VCaP (cell line): ENCODE measurements at regions not wholly inside any gene's neighbourhood (a gene's known extent, or its start where the extent isn't known, plus 50 kb on each side); places are given as distances from the start of the nearest gene placed in this dataset.
A peak's percentile ranks its signal among the peaks of the same experiment; 100 is the strongest.
"Not testable (repeated sequence)": the region's sequence is repeated elsewhere in the genome, so short reads cannot be mapped to it uniquely, and the experiment has no call there.

Experiments used
- H3K27ac ChIP-seq: fragments of 450-650 bp; 2 replicates; pipeline ENCODE4 v1.5.1; 2017
- TF ChIP-seq, protein P1 (sequence below): fragments of 450-650 bp; conservative IDR thresholded peaks from 2 replicates; pipeline ENCODE4 v1.5.1; 2017; ENCODE audit warnings: mild to moderate bottlenecking, moderate library complexity

GRCh38 chr4:104930298-104930697 is 216.4 kb upstream of the TET2 start:
- H3K27ac ChIP-seq = no peak overlapping the region

DNA sequence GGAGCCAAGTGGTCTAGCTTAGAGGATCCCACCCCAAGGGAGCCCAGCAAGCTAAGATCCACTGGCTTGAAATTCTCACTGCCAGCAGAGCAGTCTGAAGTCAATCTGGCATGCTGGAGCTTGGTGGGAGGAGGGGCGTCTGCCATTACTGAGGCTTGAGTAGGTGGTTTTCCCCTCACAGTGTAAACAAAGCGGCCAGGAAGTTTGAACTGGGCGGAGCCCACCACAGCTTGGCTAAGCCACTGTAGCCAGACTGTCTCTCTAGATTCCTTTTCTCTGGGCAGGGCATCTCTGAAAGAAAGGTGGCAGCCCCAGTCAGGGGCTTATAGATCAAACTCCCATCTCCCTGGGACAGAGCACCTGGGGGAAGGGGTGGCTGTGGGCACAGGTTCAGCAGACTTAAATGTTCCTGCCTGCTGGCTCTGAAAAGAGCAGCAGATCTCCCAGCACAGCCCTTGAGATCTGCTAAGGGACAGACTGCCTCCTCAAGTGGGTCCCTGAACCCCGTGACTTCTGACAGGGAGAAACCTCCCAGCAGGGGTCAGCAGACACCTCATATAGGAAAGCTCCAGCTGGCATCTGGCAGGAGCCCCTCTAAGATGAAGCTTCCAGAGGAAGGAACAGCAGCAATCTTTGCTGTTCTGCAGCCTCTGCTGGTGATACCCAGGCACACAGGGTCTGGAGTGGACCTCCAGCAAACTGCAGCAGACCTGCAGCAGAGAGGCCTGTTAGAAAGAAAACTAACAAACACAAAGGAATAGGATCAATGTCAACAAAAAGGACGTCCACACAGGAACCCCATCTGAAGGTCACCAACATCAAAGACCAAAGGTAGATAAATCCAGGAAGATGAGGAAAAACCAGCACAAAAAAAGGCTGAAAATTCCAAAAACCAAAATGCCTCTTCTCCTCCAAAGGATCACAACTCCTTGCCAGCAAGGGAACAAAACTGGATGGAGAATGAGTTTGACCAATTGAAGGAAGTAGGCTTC is 215.6 kb upstream of the TET2 start:
- not testable (repeated sequence) for H3K27ac ChIP-seq

More at GRCh38 chr4:104930298-104930697, 216.4 kb upstream of the TET2 start:
- TF ChIP-seq, protein P1, sequence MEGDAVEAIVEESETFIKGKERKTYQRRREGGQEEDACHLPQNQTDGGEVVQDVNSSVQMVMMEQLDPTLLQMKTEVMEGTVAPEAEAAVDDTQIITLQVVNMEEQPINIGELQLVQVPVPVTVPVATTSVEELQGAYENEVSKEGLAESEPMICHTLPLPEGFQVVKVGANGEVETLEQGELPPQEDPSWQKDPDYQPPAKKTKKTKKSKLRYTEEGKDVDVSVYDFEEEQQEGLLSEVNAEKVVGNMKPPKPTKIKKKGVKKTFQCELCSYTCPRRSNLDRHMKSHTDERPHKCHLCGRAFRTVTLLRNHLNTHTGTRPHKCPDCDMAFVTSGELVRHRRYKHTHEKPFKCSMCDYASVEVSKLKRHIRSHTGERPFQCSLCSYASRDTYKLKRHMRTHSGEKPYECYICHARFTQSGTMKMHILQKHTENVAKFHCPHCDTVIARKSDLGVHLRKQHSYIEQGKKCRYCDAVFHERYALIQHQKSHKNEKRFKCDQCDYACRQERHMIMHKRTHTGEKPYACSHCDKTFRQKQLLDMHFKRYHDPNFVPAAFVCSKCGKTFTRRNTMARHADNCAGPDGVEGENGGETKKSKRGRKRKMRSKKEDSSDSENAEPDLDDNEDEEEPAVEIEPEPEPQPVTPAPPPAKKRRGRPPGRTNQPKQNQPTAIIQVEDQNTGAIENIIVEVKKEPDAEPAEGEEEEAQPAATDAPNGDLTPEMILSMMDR = no peak

- H3K27ac ChIP-seq = no peak overlapping the region
- TF ChIP-seq, protein P1 = no peak
Observed at GRCh38 chr4:104938624-104939023, 208.1 kb upstream of the TET2 start.

DNA sequence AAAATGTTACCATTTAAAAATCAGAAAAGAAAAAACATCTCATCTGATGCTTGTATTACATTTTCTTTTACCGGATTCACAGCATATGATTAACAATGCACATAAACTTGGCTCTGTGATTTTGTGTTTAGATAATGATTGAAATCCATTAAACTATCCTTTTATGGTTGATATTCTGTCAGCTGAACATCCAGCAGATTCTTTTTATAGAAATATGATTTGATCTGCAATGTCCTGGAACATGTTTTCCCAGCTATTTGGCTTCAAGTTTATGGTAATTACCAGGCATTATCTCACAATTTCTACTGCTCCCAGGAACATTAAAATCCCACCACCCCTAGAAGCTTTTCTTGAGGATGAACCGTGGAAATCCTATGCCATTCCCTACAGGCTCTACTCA is 205.7 kb upstream of the TET2 start:
- H3K27ac ChIP-seq = peak overlapping the region; percentile 32

DNA sequence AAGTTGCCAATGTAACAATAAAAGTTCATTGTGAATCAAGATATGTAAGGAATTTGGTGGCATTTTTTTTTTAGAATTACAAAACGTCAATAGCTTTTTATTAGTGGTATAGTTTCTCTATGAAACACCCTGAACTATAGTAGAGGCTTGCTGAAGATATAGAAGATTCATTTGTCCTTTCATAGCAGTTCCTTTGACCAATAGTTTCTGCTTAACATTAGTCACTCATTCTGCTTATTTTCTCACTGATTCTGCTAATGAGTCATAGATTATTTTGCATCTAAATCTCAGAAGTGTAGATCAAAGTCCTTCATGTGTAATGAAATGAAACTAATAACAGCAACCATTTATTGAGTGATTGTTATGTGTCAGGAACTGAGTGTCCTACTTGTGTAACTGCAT is 205.0 kb upstream of the TET2 start:
- TF ChIP-seq, protein P1 = no peak
- peak overlapping the region; percentile 32; the same call in 1 of the 2 replicates for H3K27ac ChIP-seq

More for the DNA sequence above, 205.7 kb upstream of the TET2 start:
- TF ChIP-seq, protein P1 = no peak

DNA sequence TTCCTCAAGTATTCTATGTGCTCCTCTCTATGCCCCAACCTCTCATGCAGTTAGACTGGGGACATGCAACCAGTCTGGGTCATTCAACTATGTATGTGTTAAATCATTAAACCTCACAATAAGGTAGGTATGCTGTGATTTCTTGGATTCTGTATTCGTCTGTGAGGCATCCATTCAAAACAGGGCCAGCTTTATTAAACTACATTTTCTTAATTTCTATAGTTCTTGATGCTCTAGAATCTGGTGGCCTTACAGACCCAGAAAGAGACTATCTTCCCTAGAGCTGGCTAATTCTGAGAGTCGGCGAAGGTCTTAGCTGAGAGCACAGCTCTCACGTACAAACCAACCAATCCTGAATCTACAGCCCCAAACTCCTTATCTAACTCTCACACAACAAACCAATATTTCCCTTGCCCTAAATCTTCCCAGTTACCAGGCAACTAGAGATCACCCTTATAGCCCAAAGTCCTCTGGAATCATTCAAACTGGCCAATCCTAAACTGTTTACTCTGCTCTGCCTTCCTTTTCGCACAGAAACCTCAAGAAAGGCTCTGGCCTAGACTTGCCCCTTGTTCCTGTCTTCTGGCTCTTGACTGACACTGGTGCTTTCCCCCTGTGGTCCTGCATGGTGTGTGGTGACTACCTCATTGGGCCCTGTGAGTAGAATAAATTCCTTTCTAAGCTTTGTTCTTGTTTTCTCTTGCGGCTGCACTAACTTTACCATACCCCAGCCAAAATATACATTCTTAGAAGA is 203.5 kb upstream of the TET2 start:
- TF ChIP-seq, protein P1 = no peak
- no peak overlapping the region for H3K27ac ChIP-seq

DNA sequence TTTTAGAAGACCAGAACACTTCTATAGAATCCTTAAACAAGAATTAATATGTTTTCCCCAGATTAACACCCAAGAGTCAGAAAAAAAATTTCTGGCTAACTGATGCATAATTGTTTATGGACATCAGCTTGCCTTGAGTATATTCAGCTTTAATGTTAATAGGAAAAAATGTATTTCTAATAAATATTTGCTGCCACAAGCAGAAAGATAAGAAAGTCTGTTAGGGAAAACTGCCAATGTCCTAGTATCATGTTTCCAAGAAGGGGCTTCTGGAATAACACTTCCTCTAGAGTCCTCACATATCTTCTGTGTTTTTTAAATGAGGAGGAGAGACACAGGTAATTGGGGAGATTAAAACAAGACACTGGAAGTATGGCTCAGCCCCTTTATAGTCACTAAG is 202.1 kb upstream of the TET2 start:
- TF ChIP-seq, protein P1 = no peak
- no peak overlapping the region for H3K27ac ChIP-seq
